T1000 (cell line): ENCODE measurements at regions not wholly inside any gene's neighbourhood (a gene's known extent, or its start where the extent isn't known, plus 50 kb on each side); places are given as distances from the start of the nearest gene placed in this dataset.
"Not testable (repeated sequence)": the region's sequence is repeated elsewhere in the genome, so short reads cannot be mapped to it uniquely, and the experiment has no call there.

ENCODE experiments used
- DNase-seq: peaks from one replicate; lab custom pipeline; 2025; ENCODE audit warnings: mixed read lengths; lab: John Stamatoyannopoulos, UW

GRCh38 chr20:47983642-47984041, 198.4 kb upstream of the SULF2 start:
- DNase-seq: not testable (repeated sequence)

- no peak for DNase-seq
Observed at GRCh38 chr20:47982574-47983360, 197.5 kb upstream of the SULF2 start.

GRCh38 chr20:47981222-47981621, 195.9 kb upstream of the SULF2 start:
- no peak for DNase-seq

GRCh38 chr20:47980336-47981177, 195.3 kb upstream of the SULF2 start:
- DNase-seq: no peak

GRCh38 chr20:47979361-47980095, 194.2 kb upstream of the SULF2 start:
- DNase-seq: not testable (repeated sequence)

GRCh38 chr20:47978428-47979120, 193.3 kb upstream of the SULF2 start:
- DNase-seq: not testable (repeated sequence)

GRCh38 chr20:47977789-47978252, 192.5 kb upstream of the SULF2 start:
- DNase-seq: not testable (repeated sequence)

GRCh38 chr20:47977017-47977788, 191.9 kb upstream of the SULF2 start:
- DNase-seq: not testable (repeated sequence)

- no peak for DNase-seq
Observed at GRCh38 chr20:47974234-47974878, 189.1 kb upstream of the SULF2 start.

- no peak for DNase-seq
Observed at GRCh38 chr20:47973519-47974233, 188.4 kb upstream of the SULF2 start.

GRCh38 chr20:47972916-47973309, 187.6 kb upstream of the SULF2 start:
- DNase-seq: no peak

- not testable (repeated sequence) for DNase-seq
Observed at GRCh38 chr20:47972297-47972915, 187.1 kb upstream of the SULF2 start.

GRCh38 chr20:47971058-47971791, 185.9 kb upstream of the SULF2 start:
- DNase-seq: no peak

GRCh38 chr20:47970282-47970903, 185.1 kb upstream of the SULF2 start:
- DNase-seq: no peak

GRCh38 chr20:47969426-47969825, 184.1 kb upstream of the SULF2 start:
- DNase-seq: no peak

- no peak for DNase-seq
Observed at GRCh38 chr20:47968541-47969310, 183.4 kb upstream of the SULF2 start.

GRCh38 chr20:47964149-47964548, 178.9 kb upstream of the SULF2 start:
- DNase-seq: no peak
